Activated CD4-positive, alpha-beta T cell treated with anti-CD3 and anti-CD28 coated beads for 48 hours (primary cell): ENCODE measurements at regions not wholly inside any gene's neighbourhood (a gene's known extent, or its start where the extent isn't known, plus 50 kb on each side); places are given as distances from the start of the nearest gene placed in this dataset.

Experiments used
- DNase-seq: peaks from one replicate; pipeline ENCODE4 v3.0.0-alpha.2; 2020

DNA sequence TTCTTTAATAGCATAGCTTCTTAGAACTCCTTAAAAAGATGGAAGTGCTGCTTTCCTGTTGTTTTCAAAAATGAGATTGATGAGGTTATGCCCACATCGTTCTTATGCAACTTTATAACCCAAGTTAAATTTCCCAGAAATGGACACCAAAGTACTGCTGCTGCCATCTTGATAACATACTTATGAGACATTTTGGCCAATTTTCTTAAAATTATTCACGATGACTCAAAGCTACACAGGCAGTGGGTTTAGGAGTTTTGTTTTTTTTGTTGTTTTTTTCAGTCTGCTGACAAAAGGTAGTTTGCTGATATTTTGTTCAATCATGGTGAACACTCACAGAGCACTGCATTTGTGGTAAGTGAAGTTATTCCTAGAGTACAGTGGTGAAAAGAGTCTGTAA is 54.9 kb upstream of the RFC3 start:
- DNase-seq = no peak

GRCh38 chr13:33764716-33765115 is 53.2 kb upstream of the RFC3 start:
- DNase-seq = no peak

- no peak for DNase-seq
Observed at GRCh38 chr13:33766329-33767123, 51.4 kb upstream of the RFC3 start.

- no peak for DNase-seq
Observed at GRCh38 chr13:33767140-33767539, 50.8 kb upstream of the RFC3 start.
